K562 (cell line): ENCODE measurements at regions not wholly inside any gene's neighbourhood (a gene's known extent, or its start where the extent isn't known, plus 50 kb on each side); places are given as distances from the start of the nearest gene placed in this dataset.

ENCODE experiments used
- ATAC-seq: fragments of 200-7000 bp; cut with Tn5 transposase; 3 replicates; pipeline ENCODE4 v1.9.1; 2020; ENCODE audit warnings: moderate library complexity
- BruUV-seq: library from RNA; stranded (reverse); fragments of 400-500 nt; replicated peaks from 2 replicates; lab custom pipeline; 2021; lab: Mats Ljungman, UMichigan
- CTCF ChIA-PET: fragments of 300-600 bp; formaldehyde crosslinking; extraction: SDS; loops from one replicate; lab custom pipeline; 2021; ENCODE audit warnings: low intra/inter-chr PET ratio; lab: Yijun Ruan, JAX
- POLR2A ChIA-PET: fragments of 300-600, 350-650 bp; sonication (Branson Sonifier 250); formaldehyde crosslinking; extraction: SDS; loops from one replicate; lab custom pipeline; 2021; ENCODE audit warnings: antibody characterized with exemption, inconsistent platforms; lab: Yijun Ruan, JAX
- DNase-seq, 4 experiments: peaks; one replicate each; pipeline versions ENCODE4 v3.0.0 to v3.0.0-alpha.2; 2011 to 2018; ENCODE audit warnings: low spot score in 3 of 4, mixed read lengths in 3 of 4; ENCODE audit errors: extremely low read depth in 1 of 4
- FAIRE-seq: peaks from 2 replicates; lab custom pipeline; 2011; peaks lifted over from hg19 to GRCh38; lab: Jason Lieb, UNC
- H2AFZ ChIP-seq: 2 replicates; pipeline ENCODE4 v1.6.0; 2011; ENCODE audit warnings: low read depth, low read length, control low read depth, inconsistent platforms
- H3K27ac ChIP-seq: fragments of 200-600 bp; 3 replicates; pipeline ENCODE4 v1.8.0; 2011; ENCODE audit warnings: low read depth, mild to moderate bottlenecking, control low read depth, inconsistent platforms, low read length, moderate library complexity, mixed read lengths; ENCODE audit errors: extremely low read depth
- H3K27me3 ChIP-seq, 2 experiments: fragments of 300-600 bp in 1 of 2; 2 replicates in 1 of 2; 3 replicates in 1 of 2; pipeline versions ENCODE4 v1.6.0 to v1.8.0; 2011; ENCODE audit warnings: inconsistent platforms in 2 of 2, low read length in 2 of 2, mild to moderate bottlenecking in 1 of 2, mixed read lengths in 1 of 2, moderate library complexity in 1 of 2; ENCODE audit not compliant: control insufficient read depth in 2 of 2, insufficient read depth in 2 of 2
- H3K36me3 ChIP-seq: fragments of 300-600 bp; 3 replicates; pipeline ENCODE4 v1.8.0; 2011; ENCODE audit warnings: mild to moderate bottlenecking, low read length, inconsistent platforms; ENCODE audit not compliant: control insufficient read depth, insufficient read depth
- H3K4me1 ChIP-seq, 2 experiments: fragments of 200-600 bp in 1 of 2; replicated peaks in 1 of 2; 2 replicates in 1 of 2; 3 replicates in 1 of 2; pipeline versions ENCODE4 v1.5.1 to v1.8.0; 2011; ENCODE audit warnings: inconsistent platforms in 2 of 2, low read length in 2 of 2, mild to moderate bottlenecking in 1 of 2, mixed read lengths in 1 of 2, moderate library complexity in 1 of 2; ENCODE audit not compliant: control insufficient read depth in 2 of 2, insufficient read depth in 2 of 2
- H3K4me2 ChIP-seq: 2 replicates; pipeline ENCODE4 v1.6.1; 2011; ENCODE audit warnings: low read length, control low read depth, inconsistent platforms, mixed read lengths; ENCODE audit not compliant: insufficient read depth
- H3K4me3 ChIP-seq: fragments of 200-600 bp; sonication (generic), shearing (Covaris generic); 2 replicates; pipeline ENCODE4 v1.5.1; 2016; ENCODE audit warnings: control low read depth, inconsistent platforms
- H3K79me2 ChIP-seq: fragments of 200-600 bp; 3 replicates; pipeline ENCODE4 v1.8.0; 2011; ENCODE audit warnings: low read length, inconsistent platforms; ENCODE audit not compliant: control insufficient read depth, insufficient read depth
- H3K9ac ChIP-seq, 2 experiments: 2 replicates each; pipeline versions ENCODE4 v1.6.0 to v1.6.1; 2011; ENCODE audit warnings: low read depth in 2 of 2, low read length in 2 of 2, control low read depth in 1 of 2, inconsistent platforms in 1 of 2, mild to moderate bottlenecking in 1 of 2, mixed read lengths in 1 of 2; ENCODE audit not compliant: insufficient read depth in 1 of 2
- H3K9me1 ChIP-seq: one replicate; pipeline ENCODE4 v1.6.0; 2011; ENCODE audit warnings: inconsistent platforms, mild to moderate bottlenecking, low read length, moderate library complexity; ENCODE audit not compliant: control insufficient read depth, insufficient read depth
- H3K9me3 ChIP-seq: replicated peaks from 2 replicates; pipeline ENCODE4 v1.5.1; 2011; ENCODE audit warnings: low read depth, low read length, inconsistent platforms; ENCODE audit not compliant: control insufficient read depth, insufficient read depth
- H4K20me1 ChIP-seq: replicated peaks from 2 replicates; pipeline ENCODE4 v1.6.1; 2011; ENCODE audit warnings: low read length, inconsistent platforms, mixed read lengths; ENCODE audit not compliant: control insufficient read depth, insufficient read depth
- CEBPZ ChIP-seq: fragments of 150-350 bp; IDR thresholded peaks from 2 replicates; pipeline ENCODE4 v1.6.1; 2014; ENCODE audit warnings: low read depth, mild to moderate bottlenecking, low read length, borderline replicate concordance
- EP400 ChIP-seq: fragments of 450-650 bp; IDR thresholded peaks from 2 replicates; pipeline ENCODE4 v1.6.1; 2017; ENCODE audit warnings: antibody characterized with exemption, mild to moderate bottlenecking, moderate library complexity
- IFI16 ChIP-seq: fragments of 250-450 bp; sonication (Bioruptor Pico); IDR thresholded peaks from 2 replicates; pipeline ENCODE4 v2.1.2; 2022; ENCODE audit warnings: mild to moderate bottlenecking, inconsistent platforms
- ILK ChIP-seq: fragments of 450-650 bp; IDR thresholded peaks from 2 replicates; pipeline ENCODE4 v1.6.1; 2016; ENCODE audit warnings: missing genetic modification characterization, low read depth, mild to moderate bottlenecking, missing compliant biosample characterization, moderate library complexity, borderline replicate concordance
- RBBP5 ChIP-seq: fragments of 200-600 bp; sonication (generic); IDR thresholded peaks from 2 replicates; pipeline ENCODE4 v1.6.1; 2012; ENCODE audit warnings: borderline replicate concordance, mild to moderate bottlenecking, low read length, control low read depth, inconsistent platforms; ENCODE audit not compliant: insufficient read depth, poor library complexity, severe bottlenecking
- SP2 ChIP-seq: IDR thresholded peaks from 2 replicates; pipeline ENCODE4 v1.6.1; 2011; ENCODE audit warnings: mild to moderate bottlenecking, low read depth, low read length, moderate library complexity; ENCODE audit not compliant: poor library complexity, severe bottlenecking; ENCODE audit errors: extremely low read depth
- ZBTB43 ChIP-seq: sonication (generic); formaldehyde crosslinking; IDR thresholded peaks from 2 replicates; pipeline ENCODE4 v1.8.0; 2023; ENCODE audit warnings: mild to moderate bottlenecking, missing genetic modification reagents
- ZNF445 ChIP-seq: fragments of 250-450 bp; sonication (Bioruptor Pico); IDR thresholded peaks from 2 replicates; pipeline ENCODE4 v1.4.0; 2020; ENCODE audit warnings: low read depth, mild to moderate bottlenecking, moderate library complexity
- ZNF583 ChIP-seq: fragments of 250-450 bp; sonication (Bioruptor Pico); IDR thresholded peaks from 2 replicates; pipeline ENCODE4 v1.4.0; 2020
- WGBS: fragments of 100-300 bp; shearing (Covaris generic); methylation state at CpG from one replicate; pipeline ENCODE4 v1.1.6; 2016; ENCODE audit warnings: low coverage, mixed read lengths; ENCODE audit not compliant: insufficient coverage; ENCODE audit errors: missing lambda C conversion rate; 5-methylcytosine and 5-hydroxymethylcytosine counted together
- in situ Hi-C: fragments of 300-500 bp; cut with MboI; formaldehyde crosslinking; loops from 4 replicates; pipeline ENCODE4 v1.15.0; 2018; ENCODE audit warnings: inconsistent platforms, mixed read lengths
- intact Hi-C: fragments of 100-400 bp; cut with micrococcal nuclease; formaldehyde crosslinking; loops from 2 replicates; pipeline ENCODE4 v1.14.2; 2022
- TF ChIP-seq, protein P1 (sequence below): fragments of 450-650 bp; IDR thresholded peaks from 2 replicates; pipeline ENCODE4 v1.6.1; 2016; ENCODE audit warnings: borderline replicate concordance
- TF ChIP-seq, protein P2 (sequence below): fragments of 250-450 bp; sonication (Bioruptor Pico); IDR thresholded peaks from 2 replicates; pipeline ENCODE4 v1.8.0; 2021; ENCODE audit warnings: moderate library complexity, mild to moderate bottlenecking, inconsistent platforms
- TF ChIP-seq, protein P3 (sequence below): fragments of 450-650 bp; formaldehyde crosslinking; IDR thresholded peaks from 2 replicates; pipeline ENCODE4 v1.4.0; 2022; ENCODE audit warnings: missing genetic modification characterization

- Histone ChIP-seq H3K79me2 (no peaks in the 10 kb centered on the region), H4K20me1 (no peaks in the 10 kb centered on the region), H3K27ac (no peak overlapping the region), H2AFZ (no peak overlapping the region), H3K9ac (no peak overlapping the region), H3K9me3 (no peaks in the 10 kb centered on the region; the same call in 1 of the 2 replicates), H3K4me2 (no peak overlapping the region), H3K9me1 (no peaks in the 10 kb centered on the region), H3K4me3 (no peak overlapping the region), H3K36me3 (no peaks in the 10 kb centered on the region), H3K4me1 (no peaks in the 10 kb centered on the region), H3K27me3 (no peaks in the 10 kb centered on the region)
- intact Hi-C loops = no loop called here
- CTCF ChIA-PET = no interaction called here
- in situ Hi-C loops = no loop called here
- WGBS = 0% methylated on average over 3 of the region's 3 CpGs
- TF ChIP-seq ZNF583 (no peak), EP400 (no peak), CEBPZ (no peak), IFI16 (CRISPR knock-in tag) (no peak), ILK (tag) (no peak), ZNF445 (CRISPR knock-in tag) (no peak), RBBP5 (no peak), ZBTB43 (CRISPR knock-in tag) (no peak), SP2 (no peak)
- TF ChIP-seq, protein P1, sequence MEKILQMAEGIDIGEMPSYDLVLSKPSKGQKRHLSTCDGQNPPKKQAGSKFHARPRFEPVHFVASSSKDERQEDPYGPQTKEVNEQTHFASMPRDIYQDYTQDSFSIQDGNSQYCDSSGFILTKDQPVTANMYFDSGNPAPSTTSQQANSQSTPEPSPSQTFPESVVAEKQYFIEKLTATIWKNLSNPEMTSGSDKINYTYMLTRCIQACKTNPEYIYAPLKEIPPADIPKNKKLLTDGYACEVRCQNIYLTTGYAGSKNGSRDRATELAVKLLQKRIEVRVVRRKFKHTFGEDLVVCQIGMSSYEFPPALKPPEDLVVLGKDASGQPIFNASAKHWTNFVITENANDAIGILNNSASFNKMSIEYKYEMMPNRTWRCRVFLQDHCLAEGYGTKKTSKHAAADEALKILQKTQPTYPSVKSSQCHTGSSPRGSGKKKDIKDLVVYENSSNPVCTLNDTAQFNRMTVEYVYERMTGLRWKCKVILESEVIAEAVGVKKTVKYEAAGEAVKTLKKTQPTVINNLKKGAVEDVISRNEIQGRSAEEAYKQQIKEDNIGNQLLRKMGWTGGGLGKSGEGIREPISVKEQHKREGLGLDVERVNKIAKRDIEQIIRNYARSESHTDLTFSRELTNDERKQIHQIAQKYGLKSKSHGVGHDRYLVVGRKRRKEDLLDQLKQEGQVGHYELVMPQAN = no peak
- TF ChIP-seq, protein P2, sequence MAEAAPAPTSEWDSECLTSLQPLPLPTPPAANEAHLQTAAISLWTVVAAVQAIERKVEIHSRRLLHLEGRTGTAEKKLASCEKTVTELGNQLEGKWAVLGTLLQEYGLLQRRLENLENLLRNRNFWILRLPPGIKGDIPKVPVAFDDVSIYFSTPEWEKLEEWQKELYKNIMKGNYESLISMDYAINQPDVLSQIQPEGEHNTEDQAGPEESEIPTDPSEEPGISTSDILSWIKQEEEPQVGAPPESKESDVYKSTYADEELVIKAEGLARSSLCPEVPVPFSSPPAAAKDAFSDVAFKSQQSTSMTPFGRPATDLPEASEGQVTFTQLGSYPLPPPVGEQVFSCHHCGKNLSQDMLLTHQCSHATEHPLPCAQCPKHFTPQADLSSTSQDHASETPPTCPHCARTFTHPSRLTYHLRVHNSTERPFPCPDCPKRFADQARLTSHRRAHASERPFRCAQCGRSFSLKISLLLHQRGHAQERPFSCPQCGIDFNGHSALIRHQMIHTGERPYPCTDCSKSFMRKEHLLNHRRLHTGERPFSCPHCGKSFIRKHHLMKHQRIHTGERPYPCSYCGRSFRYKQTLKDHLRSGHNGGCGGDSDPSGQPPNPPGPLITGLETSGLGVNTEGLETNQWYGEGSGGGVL (CRISPR knock-in tag) = no peak
- TF ChIP-seq, protein P3, sequence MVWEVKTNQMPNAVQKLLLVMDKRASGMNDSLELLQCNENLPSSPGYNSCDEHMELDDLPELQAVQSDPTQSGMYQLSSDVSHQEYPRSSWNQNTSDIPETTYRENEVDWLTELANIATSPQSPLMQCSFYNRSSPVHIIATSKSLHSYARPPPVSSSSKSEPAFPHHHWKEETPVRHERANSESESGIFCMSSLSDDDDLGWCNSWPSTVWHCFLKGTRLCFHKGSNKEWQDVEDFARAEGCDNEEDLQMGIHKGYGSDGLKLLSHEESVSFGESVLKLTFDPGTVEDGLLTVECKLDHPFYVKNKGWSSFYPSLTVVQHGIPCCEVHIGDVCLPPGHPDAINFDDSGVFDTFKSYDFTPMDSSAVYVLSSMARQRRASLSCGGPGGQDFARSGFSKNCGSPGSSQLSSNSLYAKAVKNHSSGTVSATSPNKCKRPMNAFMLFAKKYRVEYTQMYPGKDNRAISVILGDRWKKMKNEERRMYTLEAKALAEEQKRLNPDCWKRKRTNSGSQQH (CRISPR knock-in tag) = no peak
- ATAC-seq (no peak), FAIRE-seq (no peak), DNase-seq (no peak)
- POLR2A ChIA-PET = no interaction called here
- BruUV-seq = no TSS peak
Observed at GRCh38 chr5:110812639-110813038, 73.8 kb downstream of the SLC25A46 start.
